SK-N-SH (cell line): ENCODE measurements at regions not wholly inside any gene's neighbourhood (a gene's known extent, or its start where the extent isn't known, plus 50 kb on each side); places are given as distances from the start of the nearest gene placed in this dataset.

ENCODE experiments used
- CTCF ChIA-PET: fragments of 300-600, 350-600 bp; formaldehyde crosslinking; extraction: SDS; loops from one replicate; lab custom pipeline; 2021; lab: Yijun Ruan, JAX
- POLR2A ChIA-PET: fragments of 350-600 bp; sonication (Branson Sonifier 250); formaldehyde crosslinking; extraction: SDS; loops from one replicate; lab custom pipeline; 2020; ENCODE audit warnings: antibody characterized with exemption, inconsistent platforms; lab: Yijun Ruan, JAX
- DNase-seq: peaks from one replicate; pipeline ENCODE4 v3.0.0; 2012
- H2AFZ ChIP-seq: fragments of 200-600 bp; sonication (generic); 2 replicates; pipeline ENCODE4 v1.8.1; 2016; ENCODE audit warnings: antibody characterized with exemption, mild to moderate bottlenecking, low read depth
- H3F3A ChIP-seq: fragments of 200-600 bp; sonication (generic); replicated peaks from 2 replicates; pipeline ENCODE3; 2016; ENCODE audit warnings: antibody characterized with exemption, mild to moderate bottlenecking; ENCODE audit not compliant: insufficient read depth
- H3K27ac ChIP-seq, 2 experiments: fragments of 200-500 bp in 1 of 2; fragments of 200-600 bp in 1 of 2; sonication (Bioruptor generic) in 1 of 2; sonication (generic), shearing (Covaris generic) in 1 of 2; 2 replicates each; pipeline versions ENCODE4 v1.5.1 to v1.6.1; 2014 to 2016; ENCODE audit warnings: low read depth in 2 of 2, inconsistent platforms in 1 of 2, low read length in 1 of 2, mild to moderate bottlenecking in 1 of 2, mixed read lengths in 1 of 2
- H3K27me3 ChIP-seq: fragments of 200-600 bp; sonication (generic), shearing (Covaris generic); 2 replicates; pipeline ENCODE4 v1.6.1; 2016; ENCODE audit warnings: mixed run types; ENCODE audit not compliant: insufficient read depth
- H3K36me3 ChIP-seq, 2 experiments: fragments of 200-500 bp in 1 of 2; fragments of 200-600 bp in 1 of 2; sonication (Bioruptor generic) in 1 of 2; sonication (generic) in 1 of 2; replicated peaks in 1 of 2; 2 replicates each; pipeline versions ENCODE3 to v1.5.1; 2014 to 2016; ENCODE audit warnings: low read length in 1 of 2, mild to moderate bottlenecking in 1 of 2; ENCODE audit not compliant: insufficient read depth in 2 of 2, control insufficient read depth in 1 of 2
- H3K4me1 ChIP-seq, 2 experiments: fragments of 200-500 bp in 1 of 2; fragments of 200-600 bp in 1 of 2; sonication (Bioruptor generic) in 1 of 2; sonication (generic), shearing (Covaris generic) in 1 of 2; 2 replicates each; pipeline versions ENCODE4 v1.5.1 to v1.6.1; 2014 to 2016; ENCODE audit warnings: low read depth in 1 of 2, low read length in 1 of 2, mixed run types in 1 of 2; ENCODE audit not compliant: insufficient read depth in 2 of 2, control insufficient read depth in 1 of 2
- H3K4me2 ChIP-seq: fragments of 200-600 bp; sonication (generic), shearing (Covaris generic); 2 replicates; pipeline ENCODE4 v1.6.1; 2017; ENCODE audit warnings: mixed run types
- H3K4me3 ChIP-seq, 2 experiments: fragments of 200-500 bp in 1 of 2; fragments of 200-600 bp in 1 of 2; sonication (Bioruptor generic) in 1 of 2; sonication (generic), shearing (Covaris generic) in 1 of 2; 2 replicates each; pipeline versions ENCODE4 v1.5.1 to v1.8.1; 2014 to 2016; ENCODE audit warnings: low read depth in 2 of 2, inconsistent platforms in 1 of 2, low read length in 1 of 2, mild to moderate bottlenecking in 1 of 2, mixed read lengths in 1 of 2, moderate library complexity in 1 of 2
- H3K79me2 ChIP-seq: fragments of 200-600 bp; sonication (generic); 2 replicates; pipeline ENCODE4 v1.8.1; 2017; ENCODE audit warnings: mild to moderate bottlenecking; ENCODE audit not compliant: insufficient read depth
- H3K9ac ChIP-seq: fragments of 200-600 bp; sonication (generic); 2 replicates; pipeline ENCODE4 v1.6.1; 2017; ENCODE audit warnings: mixed run types
- H3K9me2 ChIP-seq: fragments of 200-600 bp; sonication (generic); 2 replicates; pipeline ENCODE4 v1.6.1; 2017; ENCODE audit warnings: mixed run types
- H3K9me3 ChIP-seq: fragments of 200-600 bp; sonication (generic); 2 replicates; pipeline ENCODE4 v1.6.1; 2017; ENCODE audit warnings: mixed run types, mild to moderate bottlenecking, moderate library complexity
- H4K20me1 ChIP-seq: fragments of 200-600 bp; sonication (generic); 2 replicates; pipeline ENCODE4 v1.6.1; 2017; ENCODE audit warnings: mild to moderate bottlenecking, mixed run types; ENCODE audit not compliant: insufficient read depth
- CHD2 ChIP-seq: fragments of 150-350 bp; IDR thresholded peaks from 2 replicates; pipeline ENCODE4 v1.6.1; 2018; ENCODE audit warnings: low read length; ENCODE audit not compliant: partially characterized antibody
- ELF1 ChIP-seq: IDR thresholded peaks from 2 replicates; pipeline ENCODE4 v1.4.0; 2012
- EP300 ChIP-seq, 2 experiments: IDR thresholded peaks; 2 replicates each; pipeline versions ENCODE4 v1.4.0 to v1.6.1; 2012; ENCODE audit warnings: borderline replicate concordance in 1 of 2, low read depth in 1 of 2, low read length in 1 of 2
- EZH2phosphoT487 ChIP-seq: fragments of 200-600 bp; sonication (generic); IDR thresholded peaks from 2 replicates; pipeline ENCODE4 v1.6.1; 2017; ENCODE audit warnings: low read depth, mixed run types, mild to moderate bottlenecking, antibody characterized with exemption, moderate library complexity, borderline replicate concordance
- FOSL2 ChIP-seq: IDR thresholded peaks from 2 replicates; pipeline ENCODE4 v1.4.0; 2012; ENCODE audit warnings: low read depth, mild to moderate bottlenecking, moderate library complexity, borderline replicate concordance
- FOXJ3 ChIP-seq: sonication (generic); formaldehyde crosslinking; IDR thresholded peaks from 2 replicates; pipeline ENCODE4 v1.5.1; 2020; ENCODE audit warnings: mild to moderate bottlenecking, missing genetic modification reagents
- FOXM1 ChIP-seq: IDR thresholded peaks from 2 replicates; pipeline ENCODE4 v1.4.0; 2012; ENCODE audit warnings: low read depth, mild to moderate bottlenecking
- GABPA ChIP-seq: IDR thresholded peaks from 2 replicates; pipeline ENCODE4 v1.4.0; 2012; ENCODE audit warnings: low read depth, mild to moderate bottlenecking
- GATA2 ChIP-seq: sonication (generic); formaldehyde crosslinking; IDR thresholded peaks from 2 replicates; pipeline ENCODE4 v1.5.0; 2020; ENCODE audit warnings: mild to moderate bottlenecking, missing genetic modification reagents
- IRF3 ChIP-seq: fragments of 150-350 bp; IDR thresholded peaks from 2 replicates; pipeline ENCODE4 v1.6.1; 2016; ENCODE audit warnings: mild to moderate bottlenecking, low read depth, low read length
- JUND ChIP-seq: IDR thresholded peaks from 2 replicates; pipeline ENCODE4 v1.4.0; 2012
- MEF2A ChIP-seq: IDR thresholded peaks from 2 replicates; pipeline ENCODE4 v1.4.0; 2012; ENCODE audit warnings: low read depth, borderline replicate concordance
- NFIC ChIP-seq: IDR thresholded peaks from 2 replicates; pipeline ENCODE4 v1.4.0; 2012; ENCODE audit warnings: borderline replicate concordance
- NRF1 ChIP-seq: IDR thresholded peaks from 2 replicates; pipeline ENCODE4 v1.6.1; 2012; ENCODE audit warnings: low read depth, mild to moderate bottlenecking, low read length
- POLR2AphosphoS5 ChIP-seq: IDR thresholded peaks from 2 replicates; pipeline ENCODE4 v1.6.1; 2012; ENCODE audit warnings: low read depth, low read length
- RCOR1 ChIP-seq: fragments of 150-350 bp; IDR thresholded peaks from 2 replicates; pipeline ENCODE4 v1.6.1; 2017; ENCODE audit warnings: antibody characterized with exemption, low read length
- SMC3 ChIP-seq: IDR thresholded peaks from 2 replicates; pipeline ENCODE4 v1.6.1; 2012; ENCODE audit warnings: low read depth, low read length, improper control_type of control experiment
- TAF1 ChIP-seq: IDR thresholded peaks from 2 replicates; pipeline ENCODE4 v1.6.1; 2012; ENCODE audit warnings: low read depth, mild to moderate bottlenecking, low read length, moderate library complexity, borderline replicate concordance
- TCF12 ChIP-seq: IDR thresholded peaks from 2 replicates; pipeline ENCODE4 v1.4.0; 2012
- USF2 ChIP-seq: fragments of 150-350 bp; IDR thresholded peaks from 2 replicates; pipeline ENCODE4 v1.6.1; 2017; ENCODE audit warnings: antibody characterized with exemption, low read length, low read depth, borderline replicate concordance
- YY1 ChIP-seq: IDR thresholded peaks from 2 replicates; pipeline ENCODE4 v1.4.0; 2012; ENCODE audit warnings: low read depth, mild to moderate bottlenecking
- ZBTB33 ChIP-seq: IDR thresholded peaks from 2 replicates; pipeline ENCODE4 v1.4.0; 2012; ENCODE audit warnings: low read depth, borderline replicate concordance
- WGBS: methylation state at CpG from one replicate; pipeline ENCODE4 v1.1.6; 2017; ENCODE audit warnings: low lambda C conversion rate; 5-methylcytosine and 5-hydroxymethylcytosine counted together

- Histone ChIP-seq H3K4me1 (no peaks in the 10 kb centered on the region; a peak in 1 of 4 replicates), H3K4me3 (no peak overlapping the region), H3K9ac (no peak overlapping the region), H4K20me1 (no peaks in the 10 kb centered on the region), H3K36me3 (no peaks in the 10 kb centered on the region), H3K27ac (no peak overlapping the region), H3K79me2 (no peaks in the 10 kb centered on the region), H3K27me3 (no peaks in the 10 kb centered on the region), H3K9me2 (no peaks in the 10 kb centered on the region), H3K9me3 (no peaks in the 10 kb centered on the region), H3F3A (no peaks in the 10 kb centered on the region), H3K4me2 (no peak overlapping the region), H2AFZ (no peak overlapping the region)
- no peak for DNase-seq
- CTCF ChIA-PET: interaction anchor here (1.2 kb wide), 1 partner anchor 25 kb away, joined by 3 read pairs; no protein-coding TSS in a partner anchor
- WGBS: 42% methylated on average over 4 of the region's 4 CpGs
- TF ChIP-seq ZBTB33: no peak
- no peak for TF ChIP-seq USF2
- no peak for TF ChIP-seq RCOR1
- TF ChIP-seq FOXJ3 (CRISPR knock-in tag): no peak
- no peak for TF ChIP-seq CHD2
- no peak for TF ChIP-seq NFIC
- POLR2A ChIA-PET: no interaction called here
These were observed 478.2 kb upstream of the CDH11 start for GRCh38 chr16:65600046-65600445.

GRCh38 chr16:65598621-65599020 is 476.8 kb upstream of the CDH11 start:
- Histone ChIP-seq H3K4me3 (no peak overlapping the region), H3K9me3 (no peaks in the 10 kb centered on the region), H4K20me1 (no peaks in the 10 kb centered on the region), H3K79me2 (no peaks in the 10 kb centered on the region), H3K4me1 (no peaks in the 10 kb centered on the region; a peak in 1 of 4 replicates), H3K9ac (no peak overlapping the region), H3K36me3 (no peaks in the 10 kb centered on the region), H3F3A (no peaks in the 10 kb centered on the region), H3K27ac (no peak overlapping the region)
- WGBS: 50% methylated on average over 3 of the region's 3 CpGs
- CTCF ChIA-PET: no interaction called here
- TF ChIP-seq GABPA (no peak), CHD2 (no peak), NRF1 (no peak), FOSL2 (no peak), EP300 (IDR thresholded peaks at IDR 0.05; ENCODE audit: borderline replicate concordance in 1 of 2, low read depth in 1 of 2, low read length in 1 of 2) (no peak), YY1 (no peak), ZBTB33 (no peak), GATA2 (CRISPR knock-in tag) (no peak), FOXM1 (no peak), TCF12 (no peak), ELF1 (no peak), JUND (no peak), TAF1 (no peak), POLR2AphosphoS5 (no peak), EZH2phosphoT487 (no peak), SMC3 (no peak), IRF3 (no peak), MEF2A (no peak)
- TF ChIP-seq, all 33 proteins: peak for 0
- H3K27me3 ChIP-seq: no peaks in the 10 kb centered on the region
- POLR2A ChIA-PET: no interaction called here
- H3K4me2 ChIP-seq: no peak overlapping the region
- no peak overlapping the region for H2AFZ ChIP-seq
- no peak for DNase-seq
- no peaks in the 10 kb centered on the region for H3K9me2 ChIP-seq
